NCI-H2107 treated with DMSO at 0.1 percent for 48 hours (cell line): ENCODE measurements at regions not wholly inside any gene's neighbourhood (a gene's known extent, or its start where the extent isn't known, plus 50 kb on each side); places are given as distances from the start of the nearest gene placed in this dataset.
A peak's percentile ranks its signal among the peaks of the same experiment; 100 is the strongest.
"Not testable (repeated sequence)": the region's sequence is repeated elsewhere in the genome, so short reads cannot be mapped to it uniquely, and the experiment has no call there.

ENCODE experiments used
- DNase-seq: peaks from one replicate; lab custom pipeline; 2025; ENCODE audit not compliant: unreplicated experiment; lab: John Stamatoyannopoulos, UW

- DNase-seq: no peak
Observed at GRCh38 chr2:88396209-88396608, 56.3 kb downstream of the FOXI3 start.

- DNase-seq: no peak
Observed at GRCh38 chr2:88377641-88377991, 74.9 kb downstream of the FOXI3 start.

- DNase-seq: no peak
Observed at GRCh38 chr2:88372042-88372441, 80.5 kb downstream of the FOXI3 start.

GRCh38 chr2:88365408-88365807 is 87.1 kb downstream of the FOXI3 start:
- not testable (repeated sequence) for DNase-seq

- DNase-seq: no peak
Observed at GRCh38 chr2:88355486-88355885, 97.0 kb downstream of the FOXI3 start.

- DNase-seq: no peak
Observed at GRCh38 chr2:88351249-88351601, 101.3 kb downstream of the FOXI3 start.

GRCh38 chr2:88350331-88351248 is 101.9 kb downstream of the FOXI3 start:
- no peak for DNase-seq

GRCh38 chr2:88345842-88346241 is 106.7 kb downstream of the FOXI3 start:
- no peak for DNase-seq

- DNase-seq: no peak
Observed at GRCh38 chr2:88342749-88343148, 109.7 kb downstream of the FOXI3 start.

- DNase-seq: no peak
Observed at GRCh38 chr2:88334418-88334817, 118.1 kb downstream of the FOXI3 start.

- DNase-seq: no peak
Observed at GRCh38 chr2:88331239-88331638, 121.3 kb downstream of the FOXI3 start.

GRCh38 chr2:88329815-88330603 is 122.5 kb downstream of the FOXI3 start:
- DNase-seq: peak; percentile 64

- DNase-seq: no peak
Observed at GRCh38 chr2:88321449-88322248, 130.8 kb downstream of the FOXI3 start.

GRCh38 chr2:88320076-88320773 is 132.3 kb downstream of the FOXI3 start:
- DNase-seq: no peak

- no peak for DNase-seq
Observed at GRCh38 chr2:88318956-88319330, 133.6 kb downstream of the FOXI3 start.

- DNase-seq: no peak
Observed at GRCh38 chr2:88318071-88318955, 134.2 kb downstream of the FOXI3 start.

- DNase-seq: no peak
Observed at GRCh38 chr2:88310787-88311186, 140.6 kb downstream of the THNSL2 start.

GRCh38 chr2:88307817-88308216 is 137.7 kb downstream of the THNSL2 start:
- DNase-seq: no peak

- DNase-seq: no peak
Observed at GRCh38 chr2:88303865-88304264, 133.7 kb downstream of the THNSL2 start.

- DNase-seq: no peak
Observed at GRCh38 chr2:88296247-88296646, 126.1 kb downstream of the THNSL2 start.
